DMS79 (cell line): ENCODE measurements at regions not wholly inside any gene's neighbourhood (a gene's known extent, or its start where the extent isn't known, plus 50 kb on each side); places are given as distances from the start of the nearest gene placed in this dataset.
"Not testable (repeated sequence)": the region's sequence is repeated elsewhere in the genome, so short reads cannot be mapped to it uniquely, and the experiment has no call there.

Experiments
- DNase-seq: peaks from one replicate; lab custom pipeline; 2025; lab: John Stamatoyannopoulos, UW

DNA sequence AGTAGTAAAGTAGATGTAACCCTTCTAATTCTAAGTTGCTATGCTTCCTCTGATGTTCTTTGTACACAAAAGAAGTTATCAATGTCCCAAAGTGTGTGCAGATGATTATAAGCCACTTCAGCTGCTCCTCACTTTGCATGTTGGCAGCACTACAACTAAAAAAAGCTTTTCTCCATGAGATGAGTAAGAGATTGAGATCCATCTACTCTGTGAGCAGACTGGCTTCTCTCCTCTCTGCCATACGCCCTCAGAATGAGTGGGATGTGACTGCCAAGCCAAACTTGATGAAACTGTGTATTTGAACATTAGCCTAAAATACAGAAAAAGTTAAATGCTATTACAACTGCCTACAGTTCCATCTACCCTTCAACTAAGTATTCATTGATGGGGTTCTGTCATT lies 102.9 kb upstream of the ETV1 start:
- no peak for DNase-seq

DNA sequence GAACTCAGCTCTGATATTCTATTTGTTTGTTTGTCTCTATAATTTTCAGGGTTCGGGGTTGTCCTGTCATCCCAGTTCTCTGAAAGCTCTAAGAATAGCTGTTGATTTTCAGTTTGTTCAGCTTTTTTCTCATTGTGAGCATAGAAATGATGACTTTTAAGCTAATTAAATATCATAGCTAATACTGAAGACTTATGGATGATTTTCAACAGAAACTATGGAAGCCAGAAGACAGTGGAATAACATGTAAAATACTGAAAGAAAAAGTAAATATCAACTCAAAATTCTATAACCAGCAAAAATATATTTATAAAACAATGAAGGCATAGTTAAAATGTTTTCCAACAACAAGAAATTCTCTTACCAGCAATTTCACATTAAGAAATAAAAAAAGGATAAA lies 96.4 kb upstream of the ETV1 start:
- no peak for DNase-seq

DNA sequence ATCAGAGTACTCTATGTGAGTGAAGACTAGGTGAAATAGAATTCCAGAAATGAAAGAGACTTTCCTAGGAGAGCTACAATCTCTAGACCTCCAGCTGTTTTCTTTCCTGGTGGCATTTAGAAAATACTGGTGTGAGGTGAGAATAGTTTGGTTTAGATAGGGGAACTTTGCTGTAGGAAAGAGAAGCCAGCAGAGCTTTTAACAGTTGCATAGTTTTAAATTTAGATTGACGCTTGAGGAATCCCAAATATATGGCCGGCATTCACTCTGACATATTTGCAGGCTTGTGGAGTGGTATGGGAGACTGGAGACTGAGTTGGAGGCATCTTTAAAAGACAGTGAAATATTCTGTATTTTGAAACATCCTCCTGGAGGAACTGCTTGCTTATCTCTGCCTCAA lies 94.3 kb upstream of the ETV1 start:
- no peak for DNase-seq

GRCh38 chr7:14073988-14074387 lies 84.5 kb upstream of the ETV1 start:
- no peak for DNase-seq

DNA sequence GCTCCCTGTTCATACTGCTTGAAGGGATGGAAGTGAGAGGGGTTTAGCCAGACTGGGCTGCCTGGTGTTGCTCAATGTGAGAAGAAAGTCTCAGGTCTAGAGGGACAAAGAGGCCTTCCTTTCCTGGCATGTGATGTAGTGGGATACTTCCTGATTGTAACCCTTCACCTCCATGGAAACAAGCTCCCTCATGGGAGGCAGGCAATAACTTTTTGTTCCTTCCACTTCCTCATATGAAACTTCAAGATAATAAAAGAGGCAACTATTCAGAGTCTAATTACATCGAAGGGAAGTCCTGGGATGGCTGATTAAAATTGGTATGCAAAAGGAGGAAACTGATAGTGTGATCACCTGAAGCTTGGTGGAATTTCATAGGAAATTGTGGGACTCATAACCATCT lies 84.1 kb upstream of the ETV1 start:
- DNase-seq = no peak

GRCh38 chr7:14071045-14071444 lies 81.6 kb upstream of the ETV1 start:
- DNase-seq = no peak

GRCh38 chr7:14069961-14070360 lies 80.5 kb upstream of the ETV1 start:
- no peak for DNase-seq

GRCh38 chr7:14066783-14067182 lies 77.3 kb upstream of the ETV1 start:
- DNase-seq = not testable (repeated sequence)

DNA sequence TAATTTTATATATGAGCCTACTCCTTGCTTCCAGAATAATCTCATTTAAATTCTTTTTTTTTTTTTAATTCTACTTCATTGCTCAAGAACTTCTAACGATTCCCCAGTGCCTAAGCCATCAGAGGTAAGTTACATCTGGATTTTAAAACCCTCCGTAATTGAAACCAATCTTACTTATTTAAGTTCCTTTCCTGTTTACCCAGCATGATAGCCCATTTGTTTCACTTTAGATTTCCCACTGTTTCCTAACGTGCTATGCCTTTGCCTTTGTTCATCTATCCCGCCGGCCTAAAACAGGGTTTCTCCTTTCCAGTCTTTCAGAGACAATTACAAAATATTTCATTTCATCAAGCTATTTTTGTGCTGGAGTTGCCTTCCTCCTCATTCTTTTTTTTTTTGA lies 75.8 kb upstream of the ETV1 start:
- DNase-seq = no peak

DNA sequence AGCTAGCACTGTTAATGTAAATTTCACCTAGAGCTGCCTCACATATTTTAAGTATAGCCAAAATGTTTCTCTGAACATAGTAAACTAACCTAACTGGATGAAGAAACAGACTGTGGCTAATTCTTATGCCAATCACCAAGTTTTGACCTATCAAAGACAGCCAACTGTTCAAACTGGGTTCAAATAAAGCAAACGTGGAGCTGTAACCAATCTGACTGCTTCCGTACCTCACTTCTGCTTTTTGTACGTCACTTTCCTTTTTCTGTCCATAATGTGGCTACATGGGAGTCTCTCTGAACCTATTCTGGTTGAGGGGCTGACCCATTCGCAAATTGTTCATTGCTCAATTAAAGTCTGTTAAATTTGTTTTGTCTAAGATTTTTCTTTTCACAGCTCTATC lies 66.3 kb upstream of the ETV1 start:
- DNase-seq = no peak

DNA sequence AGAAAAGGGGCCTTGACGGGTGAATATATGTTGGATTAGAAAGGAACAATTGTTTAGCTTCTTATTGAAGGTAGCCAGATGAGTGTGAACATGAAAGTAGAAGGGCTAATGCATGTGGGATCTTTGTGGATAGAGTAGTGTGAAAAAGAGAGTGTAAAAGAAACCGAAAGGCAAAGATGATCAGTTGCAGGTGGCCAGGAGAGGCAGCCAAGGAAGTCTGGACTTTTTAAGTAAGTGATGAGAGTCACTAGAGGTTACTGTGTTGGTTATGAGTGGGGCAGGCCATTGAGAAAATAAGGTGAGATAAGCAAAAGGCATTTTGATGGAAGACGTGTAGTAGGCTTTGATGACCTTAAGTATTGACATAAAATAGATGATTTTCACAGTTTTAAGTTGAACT lies 64.7 kb upstream of the ETV1 start:
- no peak for DNase-seq

GRCh38 chr7:14048889-14049288 lies 59.4 kb upstream of the ETV1 start:
- peak; percentile 0 for DNase-seq

DNA sequence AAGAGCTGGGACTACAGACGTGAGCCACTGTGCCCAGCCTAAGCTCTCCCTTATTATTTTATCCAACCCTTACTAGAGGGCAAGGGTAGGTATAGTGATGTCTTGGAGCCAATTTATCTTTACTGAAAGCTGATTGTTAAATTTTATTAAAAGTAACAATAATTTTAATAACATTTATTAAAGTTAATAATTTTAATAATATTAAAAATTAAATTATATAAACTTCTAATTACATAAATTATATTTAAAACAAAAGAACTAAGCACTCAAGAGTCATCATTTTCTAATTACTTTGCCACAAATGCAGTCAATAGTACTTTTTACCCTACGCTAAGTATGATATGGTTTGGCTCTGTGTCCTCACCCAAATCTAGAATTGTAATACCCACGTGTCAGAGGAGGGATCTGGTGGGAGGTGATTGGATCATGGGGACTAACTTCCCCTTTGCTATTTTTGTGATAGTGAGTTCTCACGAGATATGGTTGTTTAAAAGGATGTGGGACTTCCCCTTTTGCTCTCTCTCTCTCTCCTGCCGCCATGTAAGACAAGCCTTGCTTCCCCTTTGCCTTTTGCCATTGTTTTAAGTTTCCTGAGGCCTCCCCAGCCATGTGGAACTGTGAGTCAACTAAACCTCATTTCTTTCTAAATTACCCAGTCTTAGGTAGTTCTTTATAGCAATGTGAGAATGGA lies 58.4 kb upstream of the ETV1 start:
- no peak for DNase-seq

DNA sequence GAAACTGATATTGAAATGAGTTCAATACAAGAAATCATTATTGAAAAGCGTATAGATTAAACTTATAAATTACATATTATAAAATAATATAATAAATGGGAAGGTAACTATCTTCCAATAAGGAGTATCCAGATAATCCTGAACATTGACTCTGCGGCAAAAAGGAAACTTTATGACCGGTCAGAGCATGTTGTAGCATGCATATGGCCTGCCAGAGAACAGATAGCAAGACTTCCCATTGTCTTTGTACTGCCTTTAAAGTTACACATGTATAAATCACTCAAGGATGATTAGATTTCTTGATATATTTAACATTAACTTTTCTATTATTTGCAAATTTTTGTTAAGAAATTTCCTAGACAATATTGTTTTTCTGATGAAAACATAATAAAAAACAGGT lies 56.2 kb upstream of the ETV1 start:
- no peak for DNase-seq

- DNase-seq = no peak
Observed at GRCh38 chr7:14040528-14040927, 51.1 kb upstream of the ETV1 start.
